Activated CD4-positive, alpha-beta T cell treated with anti-CD3 and anti-CD28 coated beads for 36 hours (primary cell): ENCODE measurements at regions not wholly inside any gene's neighbourhood (a gene's known extent, or its start where the extent isn't known, plus 50 kb on each side); places are given as distances from the start of the nearest gene placed in this dataset.

Source experiments
- ATAC-seq: fragments of 200-7000 bp; cut with Tn5 transposase; one replicate; pipeline ENCODE4 v1.10.0; 2021; ENCODE audit warnings: mild to moderate bottlenecking, moderate library complexity
- CTCF ChIA-PET: fragments of 350-600 bp; sonication (Branson Sonifier 250); formaldehyde crosslinking; loops from one replicate; lab custom pipeline; 2021; ENCODE audit warnings: antibody characterized with exemption; lab: Charles Lee
- POLR2A ChIA-PET: fragments of 350-600 bp; sonication (Branson Sonifier 250); formaldehyde crosslinking; loops from one replicate; lab custom pipeline; 2021; ENCODE audit warnings: antibody characterized with exemption, inconsistent platforms; lab: Charles Lee
- DNase-seq: peaks from one replicate; pipeline ENCODE4 v3.0.0-alpha.2; 2020
- H3K27ac Mint-ChIP-seq: one replicate; pipeline ENCODE4 v1.8.0; 2021; ENCODE audit warnings: mixed read lengths
- H3K27me3 Mint-ChIP-seq: one replicate; pipeline ENCODE4 v1.8.0; 2021; ENCODE audit warnings: mixed read lengths
- H3K36me3 Mint-ChIP-seq: one replicate; pipeline ENCODE4 v1.8.0; 2021; ENCODE audit warnings: low read depth, mixed read lengths
- H3K4me1 Mint-ChIP-seq: one replicate; pipeline ENCODE4 v1.8.0; 2021; ENCODE audit warnings: mixed read lengths
- H3K4me3 Mint-ChIP-seq: one replicate; pipeline ENCODE4 v1.8.0; 2021; ENCODE audit warnings: mild to moderate bottlenecking, moderate library complexity, mixed read lengths
- H3K9me3 Mint-ChIP-seq: one replicate; pipeline ENCODE4 v1.8.0; 2021; ENCODE audit warnings: low read depth, mixed read lengths
- intact Hi-C, 2 experiments: fragments of 100-400 bp; cut with DNase I in 1 of 2; cut with micrococcal nuclease in 1 of 2; formaldehyde crosslinking; loops; one replicate each; pipeline versions ENCODE4 v1.14.2 to v1.15.1; 2022 to 2024; cut with DNase I, micrococcal nuclease

GRCh38 chr7:85775431-85775830, 588.6 kb upstream of the SEMA3D start:
- intact Hi-C loops, result no loop called here
- ATAC-seq, result no peak
- ChIA-PET CTCF (no interaction called here), POLR2A (no interaction called here)
- no peak overlapping the region for H3K27ac Mint-ChIP-seq
- no peaks in the 10 kb centered on the region for H3K27me3 Mint-ChIP-seq
- no peak for DNase-seq
- no peak overlapping the region for H3K4me3 Mint-ChIP-seq
- H3K4me1 Mint-ChIP-seq, result no peaks in the 10 kb centered on the region
- no peaks in the 10 kb centered on the region for H3K9me3 Mint-ChIP-seq
- H3K36me3 Mint-ChIP-seq, result no peaks in the 10 kb centered on the region

DNA sequence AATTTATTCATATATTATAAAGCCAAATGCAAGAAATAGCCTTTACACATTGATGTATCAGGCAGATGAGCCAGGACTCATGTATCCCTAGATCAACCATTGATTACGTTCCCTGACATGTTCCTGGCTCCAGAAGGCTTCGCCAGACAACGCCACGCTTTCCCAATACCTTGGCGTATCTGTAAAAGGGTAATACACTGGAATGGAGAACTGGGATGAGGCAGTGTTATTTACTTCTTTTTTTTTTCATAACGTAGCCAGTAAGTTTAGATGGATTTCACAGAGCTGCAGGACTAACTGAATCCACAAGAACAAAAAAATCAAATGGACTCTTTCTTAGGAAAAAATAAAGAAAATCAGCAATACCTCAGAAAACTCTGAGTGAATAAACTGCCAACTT, 588.1 kb upstream of the SEMA3D start:
- Mint-ChIP-seq H3K4me3 (no peak overlapping the region), H3K27ac (no peak overlapping the region), H3K36me3 (no peaks in the 10 kb centered on the region), H3K27me3 (no peaks in the 10 kb centered on the region), H3K4me1 (no peaks in the 10 kb centered on the region), H3K9me3 (no peaks in the 10 kb centered on the region)
- ChIA-PET POLR2A (no interaction called here), CTCF (no interaction called here)
- intact Hi-C loops, result no loop called here
- ATAC-seq, result no peak
- DNase-seq, result no peak

DNA sequence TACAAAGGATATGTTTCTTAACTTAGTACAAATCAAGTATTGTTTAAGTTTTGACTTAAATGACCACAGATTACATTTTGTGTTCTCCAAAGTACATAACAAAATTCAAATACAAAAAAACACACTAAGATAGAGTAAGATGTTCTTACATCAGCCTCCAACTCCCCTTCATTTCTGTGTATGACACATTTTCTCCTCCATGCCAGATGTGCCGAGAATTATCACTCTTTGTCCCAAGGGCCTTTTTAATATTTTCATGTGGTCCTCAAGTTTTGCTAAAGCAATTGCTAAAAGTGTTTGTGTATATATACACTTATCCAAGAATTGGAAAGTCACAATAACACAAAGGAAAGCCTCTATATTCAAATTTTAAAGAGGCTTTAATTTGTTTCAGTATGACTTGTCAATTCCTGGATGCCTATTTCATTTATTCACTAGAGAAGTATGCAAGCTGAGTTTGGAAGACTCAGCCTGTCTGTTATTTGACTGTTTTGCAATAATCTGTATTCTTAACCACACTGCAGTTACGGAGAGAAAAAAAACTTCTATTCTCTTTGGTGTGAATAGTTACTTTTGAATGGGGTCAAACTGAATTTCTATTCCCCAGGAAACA, 586.4 kb upstream of the SEMA3D start:
- H3K27me3 Mint-ChIP-seq, result no peaks in the 10 kb centered on the region
- ChIA-PET POLR2A (no interaction called here), CTCF (no interaction called here)
- H3K27ac Mint-ChIP-seq, result no peak overlapping the region
- H3K9me3 Mint-ChIP-seq, result peaks cover 1% of the 10 kb centered on the region
- DNase-seq (no peak), ATAC-seq (no peak)
- H3K4me1 Mint-ChIP-seq, result no peaks in the 10 kb centered on the region
- H3K36me3 Mint-ChIP-seq, result no peaks in the 10 kb centered on the region
- intact Hi-C loops, result no loop called here
- H3K4me3 Mint-ChIP-seq, result no peak overlapping the region

- Mint-ChIP-seq H3K36me3 (no peaks in the 10 kb centered on the region), H3K4me1 (no peaks in the 10 kb centered on the region), H3K27ac (no peak overlapping the region), H3K27me3 (no peaks in the 10 kb centered on the region), H3K4me3 (no peak overlapping the region), H3K9me3 (peaks cover 2% of the 10 kb centered on the region)
- ATAC-seq (no peak), DNase-seq (no peak)
- ChIA-PET CTCF (interaction anchor here (0.6 kb wide), 1 partner anchor 942 kb away, joined by 3 read pairs; no protein-coding TSS in a partner anchor), POLR2A (no interaction called here)
- intact Hi-C loops, result no loop called here
These were observed 584.7 kb upstream of the SEMA3D start for GRCh38 chr7:85771516-85771915.

GRCh38 chr7:85770332-85770731, 583.5 kb upstream of the SEMA3D start:
- Mint-ChIP-seq H3K27me3 (no peaks in the 10 kb centered on the region), H3K36me3 (no peaks in the 10 kb centered on the region), H3K27ac (no peak overlapping the region), H3K4me3 (no peak overlapping the region), H3K4me1 (no peaks in the 10 kb centered on the region), H3K9me3 (peaks cover 2% of the 10 kb centered on the region)
- ATAC-seq (no peak), DNase-seq (no peak)
- intact Hi-C loops, result no loop called here
- ChIA-PET CTCF (no interaction called here), POLR2A (no interaction called here)

DNA sequence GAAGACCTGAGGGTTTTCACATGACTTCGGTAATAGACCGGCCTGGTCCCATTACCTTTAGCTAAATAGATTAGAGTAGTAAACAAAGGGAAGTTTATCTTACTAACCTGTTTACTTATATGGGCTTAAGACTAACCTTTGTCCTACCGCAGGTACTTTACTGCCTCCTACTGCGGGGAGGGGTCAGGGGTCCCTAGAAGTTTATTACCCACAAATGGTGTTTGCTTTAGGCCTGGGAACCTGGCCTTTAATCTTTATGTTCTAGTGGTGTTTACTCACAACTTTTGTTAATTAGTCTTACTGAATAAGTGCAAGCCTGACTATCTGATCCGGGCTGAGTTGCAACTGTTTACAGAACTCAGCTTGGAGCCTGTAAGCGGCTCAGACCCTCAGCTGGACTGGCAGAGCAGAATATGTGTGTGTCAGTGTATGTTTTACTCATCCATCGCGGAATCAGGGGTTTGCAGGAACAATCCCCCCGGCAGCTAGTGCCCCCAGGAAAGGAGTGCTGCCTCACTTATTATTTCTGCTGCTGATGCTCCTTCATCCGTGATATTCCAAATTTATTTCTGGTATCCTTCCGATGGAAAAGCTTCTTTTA, 578.9 kb upstream of the SEMA3D start:
- intact Hi-C loops, result no loop called here
- CTCF ChIA-PET, result no interaction called here
- no peak overlapping the region for H3K27ac Mint-ChIP-seq
- ATAC-seq (no peak), DNase-seq (no peak)
- no peaks in the 10 kb centered on the region for H3K36me3 Mint-ChIP-seq
- H3K4me1 Mint-ChIP-seq, result no peaks in the 10 kb centered on the region
- no peak overlapping the region for H3K4me3 Mint-ChIP-seq
- no peaks in the 10 kb centered on the region for H3K27me3 Mint-ChIP-seq
- peaks cover 2% of the 10 kb centered on the region for H3K9me3 Mint-ChIP-seq
- POLR2A ChIA-PET, result no interaction called here

GRCh38 chr7:85764034-85764433, 577.2 kb upstream of the SEMA3D start:
- DNase-seq, result no peak
- Mint-ChIP-seq H3K9me3 (peaks cover 4% of the 10 kb centered on the region), H3K36me3 (no peaks in the 10 kb centered on the region), H3K4me3 (no peak overlapping the region), H3K27ac (no peak overlapping the region), H3K4me1 (no peaks in the 10 kb centered on the region), H3K27me3 (no peaks in the 10 kb centered on the region)
- ChIA-PET POLR2A (no interaction called here), CTCF (no interaction called here)
- ATAC-seq, result no peak
- intact Hi-C loops, result no loop called here

DNA sequence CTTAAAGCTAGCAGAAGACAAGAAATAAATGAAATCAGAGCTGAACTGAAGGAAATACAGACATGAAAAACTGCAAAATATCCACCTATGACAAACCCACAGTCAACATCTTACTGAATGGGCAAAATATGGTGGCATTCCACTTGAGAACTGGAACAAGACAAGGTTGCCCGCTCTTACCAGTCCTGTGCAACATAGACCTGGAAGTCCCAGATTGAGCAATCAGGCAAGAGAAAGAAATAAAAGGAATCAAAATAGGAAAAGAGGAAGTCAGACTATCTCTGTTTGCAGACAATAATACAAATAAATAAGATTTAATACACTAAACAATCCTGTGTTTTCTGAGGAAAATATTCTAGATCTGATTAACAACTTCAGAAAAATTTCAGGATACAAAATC, 570.5 kb upstream of the SEMA3D start:
- intact Hi-C loops, result no loop called here
- CTCF ChIA-PET, result no interaction called here
- Mint-ChIP-seq H3K27me3 (no peaks in the 10 kb centered on the region), H3K4me3 (no peak overlapping the region), H3K9me3 (peaks cover 11% of the 10 kb centered on the region), H3K36me3 (no peaks in the 10 kb centered on the region), H3K27ac (no peak overlapping the region), H3K4me1 (no peaks in the 10 kb centered on the region)
- POLR2A ChIA-PET, result no interaction called here
- DNase-seq, result no peak
- ATAC-seq, result no peak

GRCh38 chr7:85750454-85750949, 563.6 kb upstream of the SEMA3D start:
- intact Hi-C loops, result loop anchor here in 1 of 2 experiments (2.0 kb wide), 2 partner anchors 710 to 720 kb away; no protein-coding TSS in a partner anchor
- Mint-ChIP-seq H3K27ac (no peak overlapping the region), H3K27me3 (no peaks in the 10 kb centered on the region), H3K4me3 (no peak overlapping the region), H3K36me3 (no peaks in the 10 kb centered on the region), H3K9me3 (peaks cover 9% of the 10 kb centered on the region), H3K4me1 (no peaks in the 10 kb centered on the region)
- DNase-seq, result peak; percentile 50
- ChIA-PET CTCF (no interaction called here), POLR2A (no interaction called here)
- peak; percentile 55 for ATAC-seq

- Mint-ChIP-seq H3K36me3 (no peaks in the 10 kb centered on the region), H3K27me3 (no peaks in the 10 kb centered on the region), H3K4me1 (no peaks in the 10 kb centered on the region), H3K9me3 (peaks cover 5% of the 10 kb centered on the region), H3K4me3 (no peak overlapping the region), H3K27ac (no peak overlapping the region)
- intact Hi-C loops, result loop anchor here in 1 of 2 experiments (2.0 kb wide), 2 partner anchors 709 to 719 kb away; no protein-coding TSS in a partner anchor
- no peak for DNase-seq
- ChIA-PET CTCF (no interaction called here), POLR2A (no interaction called here)
- ATAC-seq, result no peak
These were observed 563.0 kb upstream of the SEMA3D start for GRCh38 chr7:85749696-85750453.

- Mint-ChIP-seq H3K4me1 (no peaks in the 10 kb centered on the region), H3K36me3 (no peaks in the 10 kb centered on the region), H3K27me3 (no peaks in the 10 kb centered on the region), H3K4me3 (no peak overlapping the region), H3K27ac (no peak overlapping the region), H3K9me3 (peaks cover 8% of the 10 kb centered on the region)
- ChIA-PET POLR2A (no interaction called here), CTCF (interaction anchor here (0.6 kb wide), 1 partner anchor 680 kb away, joined by 3 read pairs; no protein-coding TSS in a partner anchor)
- no peak for DNase-seq
- intact Hi-C loops, result no loop called here
- ATAC-seq, result no peak
These were observed 562.0 kb upstream of the SEMA3D start for GRCh38 chr7:85748861-85749260.

GRCh38 chr7:85737426-85737825, 550.6 kb upstream of the SEMA3D start:
- Mint-ChIP-seq H3K4me3 (no peak overlapping the region), H3K36me3 (no peaks in the 10 kb centered on the region), H3K4me1 (no peaks in the 10 kb centered on the region), H3K27me3 (no peaks in the 10 kb centered on the region), H3K27ac (no peak overlapping the region), H3K9me3 (peaks cover 18% of the 10 kb centered on the region)
- no peak for DNase-seq
- CTCF ChIA-PET, result no interaction called here
- no peak for ATAC-seq
- POLR2A ChIA-PET, result no interaction called here
- intact Hi-C loops, result no loop called here
